Mucosa of descending colon (tissue), 3 donors: ENCODE measurements at regions not wholly inside any gene's neighbourhood (a gene's known extent, or its start where the extent isn't known, plus 50 kb on each side); places are given as distances from the start of the nearest gene placed in this dataset.

ENCODE experiments used
- ATAC-seq: fragments of 200-7000 bp; cut with Tn5 transposase; one replicate; pipeline ENCODE4 v1.9.1; 2020; ENCODE audit warnings: mild to moderate bottlenecking, moderate library complexity
- DNase-seq, 3 donors: peaks; one replicate each; pipeline ENCODE4 v3.0.0-alpha.2; 2020
- H3K36me3 ChIP-seq: fragments of 200-600 bp; one replicate; pipeline ENCODE4 v1.8.0; 2021; ENCODE audit warnings: low read depth, mild to moderate bottlenecking
- H3K4me1 ChIP-seq: fragments of 200-600 bp; one replicate; pipeline ENCODE4 v1.8.0; 2021; ENCODE audit warnings: low read depth, mild to moderate bottlenecking
- H3K4me3 ChIP-seq: fragments of 200-600 bp; one replicate; pipeline ENCODE4 v1.8.0; 2021; ENCODE audit warnings: mild to moderate bottlenecking
- H3K9me3 ChIP-seq: fragments of 200-600 bp; one replicate; pipeline ENCODE4 v1.8.0; 2021; ENCODE audit warnings: mild to moderate bottlenecking
- intact Hi-C, 2 donors: fragments of 100-400 bp; cut with DNase I in 1 of 2; cut with micrococcal nuclease in 1 of 2; formaldehyde crosslinking; loops; one replicate each; pipeline versions ENCODE4 v1.11.0 to v1.11.1; 2022; cut with DNase I, micrococcal nuclease
- TF ChIP-seq, protein P1 (sequence below): fragments of 200-600 bp; IDR thresholded peaks from one replicate; pipeline ENCODE4 v1.8.0; 2022; ENCODE audit warnings: antibody characterized with exemption, mild to moderate bottlenecking
- donor health status: DM: no; HTN: no; CAD: no; lungs with moderate emphysema.
- donor health status: DM: no; HTN: no; CAD: no.
- donor health status: DM: no; HTN: yes; CAD: no.

GRCh38 chr17:72307836-72308235 lies 187.0 kb downstream of the SOX9 start:
- no peaks in the 10 kb centered on the region for H3K9me3 ChIP-seq
- H3K36me3 ChIP-seq, result no peaks in the 10 kb centered on the region
- no peaks in the 10 kb centered on the region for H3K4me1 ChIP-seq
- TF ChIP-seq, protein P1, sequence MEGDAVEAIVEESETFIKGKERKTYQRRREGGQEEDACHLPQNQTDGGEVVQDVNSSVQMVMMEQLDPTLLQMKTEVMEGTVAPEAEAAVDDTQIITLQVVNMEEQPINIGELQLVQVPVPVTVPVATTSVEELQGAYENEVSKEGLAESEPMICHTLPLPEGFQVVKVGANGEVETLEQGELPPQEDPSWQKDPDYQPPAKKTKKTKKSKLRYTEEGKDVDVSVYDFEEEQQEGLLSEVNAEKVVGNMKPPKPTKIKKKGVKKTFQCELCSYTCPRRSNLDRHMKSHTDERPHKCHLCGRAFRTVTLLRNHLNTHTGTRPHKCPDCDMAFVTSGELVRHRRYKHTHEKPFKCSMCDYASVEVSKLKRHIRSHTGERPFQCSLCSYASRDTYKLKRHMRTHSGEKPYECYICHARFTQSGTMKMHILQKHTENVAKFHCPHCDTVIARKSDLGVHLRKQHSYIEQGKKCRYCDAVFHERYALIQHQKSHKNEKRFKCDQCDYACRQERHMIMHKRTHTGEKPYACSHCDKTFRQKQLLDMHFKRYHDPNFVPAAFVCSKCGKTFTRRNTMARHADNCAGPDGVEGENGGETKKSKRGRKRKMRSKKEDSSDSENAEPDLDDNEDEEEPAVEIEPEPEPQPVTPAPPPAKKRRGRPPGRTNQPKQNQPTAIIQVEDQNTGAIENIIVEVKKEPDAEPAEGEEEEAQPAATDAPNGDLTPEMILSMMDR, result no peak
- DNase-seq (no peak), ATAC-seq (no peak)
- intact Hi-C loops, result no loop called here
- no peak overlapping the region for H3K4me3 ChIP-seq

GRCh38 chr17:72308744-72309385 lies 188.0 kb downstream of the SOX9 start:
- intact Hi-C loops, result no loop called here
- no peaks in the 10 kb centered on the region for H3K36me3 ChIP-seq
- TF ChIP-seq, protein P1, result no peak
- DNase-seq, result peak in 1 of 3 donors; percentile 5
- H3K9me3 ChIP-seq, result no peaks in the 10 kb centered on the region
- H3K4me1 ChIP-seq, result no peaks in the 10 kb centered on the region
- H3K4me3 ChIP-seq, result no peak overlapping the region
- ATAC-seq, result peak; percentile 65

GRCh38 chr17:72311004-72311403 lies 190.2 kb downstream of the SOX9 start:
- no peak overlapping the region for H3K4me3 ChIP-seq
- H3K36me3 ChIP-seq, result no peaks in the 10 kb centered on the region
- no peak for ATAC-seq
- TF ChIP-seq, protein P1, result no peak
- no peaks in the 10 kb centered on the region for H3K4me1 ChIP-seq
- H3K9me3 ChIP-seq, result no peaks in the 10 kb centered on the region
- intact Hi-C loops, result no loop called here
- no peak for DNase-seq

DNA sequence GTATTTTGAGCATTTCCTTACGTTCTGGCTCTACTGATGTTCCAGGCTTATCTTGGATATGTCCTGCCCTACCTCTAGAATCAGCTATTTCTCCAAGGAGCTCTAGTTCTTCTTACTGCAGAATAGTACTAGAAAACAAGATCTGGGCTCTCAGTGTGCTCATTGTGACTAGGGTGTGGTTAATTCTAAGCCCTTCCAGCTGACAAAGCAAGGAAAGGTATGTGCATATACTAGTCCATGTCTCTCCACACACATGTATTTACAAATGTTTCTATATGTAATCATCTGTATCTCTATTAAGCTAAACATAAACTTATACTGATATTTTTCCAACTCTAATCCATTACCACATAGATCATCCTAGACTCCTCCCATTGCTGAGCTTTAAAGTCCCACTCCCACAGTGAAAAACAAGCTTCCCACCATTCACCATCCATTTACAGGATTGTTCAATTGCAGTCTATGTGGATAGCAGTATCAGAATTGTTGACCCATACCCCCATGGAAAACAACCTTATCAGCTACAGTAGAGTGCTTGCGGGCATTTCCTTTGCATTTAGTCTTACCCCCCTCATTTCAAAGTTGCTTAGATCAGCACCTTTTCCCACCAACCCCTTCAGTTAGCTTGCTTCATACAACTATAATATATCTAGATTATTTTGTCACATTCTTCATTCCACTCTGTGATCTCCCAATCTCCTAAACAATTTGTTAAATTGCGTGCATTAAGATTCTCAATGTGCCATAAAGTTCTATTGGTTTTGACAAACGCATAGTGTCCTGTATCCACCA lies 194.5 kb downstream of the SOX9 start:
- H3K4me1 ChIP-seq, result no peaks in the 10 kb centered on the region
- H3K4me3 ChIP-seq, result no peak overlapping the region
- TF ChIP-seq, protein P1, result no peak
- H3K9me3 ChIP-seq, result no peaks in the 10 kb centered on the region
- ATAC-seq (no peak), DNase-seq (no peak)
- no peaks in the 10 kb centered on the region for H3K36me3 ChIP-seq
- intact Hi-C loops, result no loop called here

DNA sequence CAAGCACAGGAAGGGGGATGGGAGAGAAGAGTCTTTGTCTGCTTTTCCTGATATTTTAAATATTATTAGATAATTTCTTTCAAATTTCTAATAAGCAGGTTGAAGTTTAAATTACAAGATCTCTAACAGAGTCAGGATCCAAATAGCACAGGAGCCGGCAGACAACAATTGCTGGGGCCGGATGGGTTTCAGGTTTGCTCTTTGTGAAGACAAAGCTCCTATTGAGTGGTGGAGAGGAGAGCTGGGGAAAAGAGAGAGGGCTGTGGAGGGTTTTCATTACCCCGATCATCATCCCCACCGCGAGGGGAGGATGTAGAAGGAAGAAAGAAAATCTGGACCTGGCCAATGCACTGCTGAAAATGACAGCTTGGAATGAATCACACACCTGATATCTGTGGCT lies 197.3 kb downstream of the SOX9 start:
- no peaks in the 10 kb centered on the region for H3K9me3 ChIP-seq
- intact Hi-C loops, result no loop called here

More for the DNA sequence above, 197.3 kb downstream of the SOX9 start:
- Histone ChIP-seq H3K4me3 (no peak overlapping the region), H3K36me3 (no peaks in the 10 kb centered on the region), H3K4me1 (no peaks in the 10 kb centered on the region)
- TF ChIP-seq, protein P1, result no peak
- DNase-seq (no peak), ATAC-seq (no peak)
